ENCODE measurements at regions not wholly inside any gene's neighbourhood (a gene's known extent, or its start where the extent isn't known, plus 50 kb on each side); places are given as distances from the start of the nearest gene placed in this dataset.

DNA sequence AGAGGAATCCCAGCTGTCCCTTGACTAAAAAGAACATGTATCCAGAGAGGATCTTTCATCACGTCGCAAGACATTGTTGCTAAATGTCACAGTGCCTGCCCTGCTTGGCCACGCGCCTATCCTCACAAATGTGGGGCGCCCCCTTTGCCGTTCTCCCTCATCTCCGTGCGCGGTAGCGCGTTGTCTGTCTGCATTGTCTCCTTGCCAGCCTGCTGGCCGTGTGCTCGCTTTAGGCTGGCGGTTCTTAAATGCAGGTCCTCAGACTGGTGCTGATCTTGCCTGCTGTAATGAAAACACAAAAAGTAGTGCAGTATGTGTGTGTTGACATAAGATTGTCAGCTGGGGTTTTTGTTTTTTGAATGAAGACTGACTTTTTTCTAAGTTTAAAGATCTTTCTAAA is 198.2 kb upstream of the RGS6 start:
- Histone ChIP-seq H3K36me3 (ENCODE audit: control insufficient read depth in 4 of 4, insufficient read depth in 3 of 4, low read depth in 1 of 4, low read length in 3 of 4) (peaks cover 3 to 70% (median 43%) of the 10 kb centered on the region in 4 donors), H3K4me3 (ENCODE audit: low read depth in 1 of 3, low read length in 3 of 3) (no peak overlapping the region), H3K9ac (ENCODE audit: low read depth in 1 of 2, low read length in 2 of 2) (no peak overlapping the region), H3K9me3 (ENCODE audit: control insufficient read depth in 4 of 4, low read length in 3 of 4) (no peaks in the 10 kb centered on the region), H3K27ac (ENCODE audit: low read depth in 1 of 2, low read length in 2 of 2) (no peak overlapping the region), H3K27me3 (ENCODE audit: control insufficient read depth in 4 of 4, insufficient read depth in 4 of 4, low read length in 3 of 4) (no peaks in the 10 kb centered on the region), H3K4me1 (ENCODE audit: control insufficient read depth in 4 of 4, insufficient read depth in 4 of 4, low read length in 3 of 4) (no peaks in the 10 kb centered on the region)
- TF ChIP-seq RXRA (IDR thresholded peaks at IDR 0.05) (no peak), FOXA2 (IDR thresholded peaks at IDR 0.05) (no peak), SP1 (IDR thresholded peaks at IDR 0.05) (no peak), FOXA1 (IDR thresholded peaks at IDR 0.05) (no peak), EGR1 (IDR thresholded peaks at IDR 0.05; ENCODE audit: low read depth in 2 of 2) (no peak), NR2F2 (IDR thresholded peaks at IDR 0.05) (no peak), YY1 (IDR thresholded peaks at IDR 0.05) (no peak), JUND (IDR thresholded peaks at IDR 0.05) (no peak), RAD21 (IDR thresholded peaks at IDR 0.05) (no peak)
- TF ChIP-seq, protein P1, sequence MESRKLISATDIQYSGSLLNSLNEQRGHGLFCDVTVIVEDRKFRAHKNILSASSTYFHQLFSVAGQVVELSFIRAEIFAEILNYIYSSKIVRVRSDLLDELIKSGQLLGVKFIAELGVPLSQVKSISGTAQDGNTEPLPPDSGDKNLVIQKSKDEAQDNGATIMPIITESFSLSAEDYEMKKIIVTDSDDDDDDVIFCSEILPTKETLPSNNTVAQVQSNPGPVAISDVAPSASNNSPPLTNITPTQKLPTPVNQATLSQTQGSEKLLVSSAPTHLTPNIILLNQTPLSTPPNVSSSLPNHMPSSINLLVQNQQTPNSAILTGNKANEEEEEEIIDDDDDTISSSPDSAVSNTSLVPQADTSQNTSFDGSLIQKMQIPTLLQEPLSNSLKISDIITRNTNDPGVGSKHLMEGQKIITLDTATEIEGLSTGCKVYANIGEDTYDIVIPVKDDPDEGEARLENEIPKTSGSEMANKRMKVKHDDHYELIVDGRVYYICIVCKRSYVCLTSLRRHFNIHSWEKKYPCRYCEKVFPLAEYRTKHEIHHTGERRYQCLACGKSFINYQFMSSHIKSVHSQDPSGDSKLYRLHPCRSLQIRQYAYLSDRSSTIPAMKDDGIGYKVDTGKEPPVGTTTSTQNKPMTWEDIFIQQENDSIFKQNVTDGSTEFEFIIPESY (IDR thresholded peaks at IDR 0.05): no peak
- TF ChIP-seq, protein P2, sequence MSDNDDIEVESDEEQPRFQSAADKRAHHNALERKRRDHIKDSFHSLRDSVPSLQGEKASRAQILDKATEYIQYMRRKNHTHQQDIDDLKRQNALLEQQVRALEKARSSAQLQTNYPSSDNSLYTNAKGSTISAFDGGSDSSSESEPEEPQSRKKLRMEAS (IDR thresholded peaks at IDR 0.05): no peak
- TF ChIP-seq, protein P3, sequence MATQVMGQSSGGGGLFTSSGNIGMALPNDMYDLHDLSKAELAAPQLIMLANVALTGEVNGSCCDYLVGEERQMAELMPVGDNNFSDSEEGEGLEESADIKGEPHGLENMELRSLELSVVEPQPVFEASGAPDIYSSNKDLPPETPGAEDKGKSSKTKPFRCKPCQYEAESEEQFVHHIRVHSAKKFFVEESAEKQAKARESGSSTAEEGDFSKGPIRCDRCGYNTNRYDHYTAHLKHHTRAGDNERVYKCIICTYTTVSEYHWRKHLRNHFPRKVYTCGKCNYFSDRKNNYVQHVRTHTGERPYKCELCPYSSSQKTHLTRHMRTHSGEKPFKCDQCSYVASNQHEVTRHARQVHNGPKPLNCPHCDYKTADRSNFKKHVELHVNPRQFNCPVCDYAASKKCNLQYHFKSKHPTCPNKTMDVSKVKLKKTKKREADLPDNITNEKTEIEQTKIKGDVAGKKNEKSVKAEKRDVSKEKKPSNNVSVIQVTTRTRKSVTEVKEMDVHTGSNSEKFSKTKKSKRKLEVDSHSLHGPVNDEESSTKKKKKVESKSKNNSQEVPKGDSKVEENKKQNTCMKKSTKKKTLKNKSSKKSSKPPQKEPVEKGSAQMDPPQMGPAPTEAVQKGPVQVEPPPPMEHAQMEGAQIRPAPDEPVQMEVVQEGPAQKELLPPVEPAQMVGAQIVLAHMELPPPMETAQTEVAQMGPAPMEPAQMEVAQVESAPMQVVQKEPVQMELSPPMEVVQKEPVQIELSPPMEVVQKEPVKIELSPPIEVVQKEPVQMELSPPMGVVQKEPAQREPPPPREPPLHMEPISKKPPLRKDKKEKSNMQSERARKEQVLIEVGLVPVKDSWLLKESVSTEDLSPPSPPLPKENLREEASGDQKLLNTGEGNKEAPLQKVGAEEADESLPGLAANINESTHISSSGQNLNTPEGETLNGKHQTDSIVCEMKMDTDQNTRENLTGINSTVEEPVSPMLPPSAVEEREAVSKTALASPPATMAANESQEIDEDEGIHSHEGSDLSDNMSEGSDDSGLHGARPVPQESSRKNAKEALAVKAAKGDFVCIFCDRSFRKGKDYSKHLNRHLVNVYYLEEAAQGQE (IDR thresholded peaks at IDR 0.05): no peak
- 95% methylated on average over 14 of the region's 14 CpGs for WGBS
- no peak for DNase-seq (ENCODE audit: low spot score)

DNA sequence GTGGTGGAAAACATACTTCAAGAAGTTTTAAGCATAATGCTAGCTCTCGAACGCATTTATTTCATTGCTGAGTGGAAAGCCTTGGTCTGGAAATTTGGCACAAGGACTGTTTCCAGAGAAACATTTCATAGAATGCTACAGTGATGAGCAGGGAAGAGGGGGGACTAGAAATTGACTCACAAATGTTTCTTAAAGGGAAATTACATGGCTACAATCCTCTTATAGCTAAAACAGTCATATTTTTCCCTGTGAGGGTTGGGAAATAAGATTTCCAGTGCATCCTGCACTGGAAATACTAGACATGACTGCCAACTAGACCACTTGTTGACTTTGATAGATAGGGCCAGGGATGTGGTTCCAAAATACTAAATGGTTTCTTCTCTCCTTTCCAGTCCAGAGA is 197.3 kb upstream of the RGS6 start:
- TF ChIP-seq GABPA (IDR thresholded peaks at IDR 0.05 in 1 of 2, conservative IDR thresholded peaks at IDR 0.05 in 1 of 2) (no peak), YY1 (IDR thresholded peaks at IDR 0.05) (no peak), JUND (IDR thresholded peaks at IDR 0.05) (no peak), RXRA (IDR thresholded peaks at IDR 0.05) (no peak), HNF4G (IDR thresholded peaks at IDR 0.05) (no peak), SP1 (IDR thresholded peaks at IDR 0.05) (no peak), EGR1 (IDR thresholded peaks at IDR 0.05; ENCODE audit: low read depth in 2 of 2) (no peak), RAD21 (IDR thresholded peaks at IDR 0.05) (no peak), TAF1 (conservative IDR thresholded peaks at IDR 0.05) (no peak), HNF4A (conservative IDR thresholded peaks at IDR 0.05) (no peak), FOXA1 (IDR thresholded peaks at IDR 0.05) (no peak), FOXA2 (IDR thresholded peaks at IDR 0.05) (no peak), NR2F2 (IDR thresholded peaks at IDR 0.05) (no peak)
- TF ChIP-seq, protein P4, sequence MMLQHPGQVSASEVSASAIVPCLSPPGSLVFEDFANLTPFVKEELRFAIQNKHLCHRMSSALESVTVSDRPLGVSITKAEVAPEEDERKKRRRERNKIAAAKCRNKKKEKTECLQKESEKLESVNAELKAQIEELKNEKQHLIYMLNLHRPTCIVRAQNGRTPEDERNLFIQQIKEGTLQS (IDR thresholded peaks at IDR 0.05): no peak
- TF ChIP-seq, protein P1 (IDR thresholded peaks at IDR 0.05): no peak
- TF ChIP-seq, protein P2 (IDR thresholded peaks at IDR 0.05): no peak
- TF ChIP-seq, protein P5, sequence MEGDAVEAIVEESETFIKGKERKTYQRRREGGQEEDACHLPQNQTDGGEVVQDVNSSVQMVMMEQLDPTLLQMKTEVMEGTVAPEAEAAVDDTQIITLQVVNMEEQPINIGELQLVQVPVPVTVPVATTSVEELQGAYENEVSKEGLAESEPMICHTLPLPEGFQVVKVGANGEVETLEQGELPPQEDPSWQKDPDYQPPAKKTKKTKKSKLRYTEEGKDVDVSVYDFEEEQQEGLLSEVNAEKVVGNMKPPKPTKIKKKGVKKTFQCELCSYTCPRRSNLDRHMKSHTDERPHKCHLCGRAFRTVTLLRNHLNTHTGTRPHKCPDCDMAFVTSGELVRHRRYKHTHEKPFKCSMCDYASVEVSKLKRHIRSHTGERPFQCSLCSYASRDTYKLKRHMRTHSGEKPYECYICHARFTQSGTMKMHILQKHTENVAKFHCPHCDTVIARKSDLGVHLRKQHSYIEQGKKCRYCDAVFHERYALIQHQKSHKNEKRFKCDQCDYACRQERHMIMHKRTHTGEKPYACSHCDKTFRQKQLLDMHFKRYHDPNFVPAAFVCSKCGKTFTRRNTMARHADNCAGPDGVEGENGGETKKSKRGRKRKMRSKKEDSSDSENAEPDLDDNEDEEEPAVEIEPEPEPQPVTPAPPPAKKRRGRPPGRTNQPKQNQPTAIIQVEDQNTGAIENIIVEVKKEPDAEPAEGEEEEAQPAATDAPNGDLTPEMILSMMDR (IDR thresholded peaks at IDR 0.05; ENCODE audit: low read depth, low read length, missing input control): no peak
- TF ChIP-seq, protein P3 (IDR thresholded peaks at IDR 0.05): no peak
- no peak overlapping the region for H3K9ac ChIP-seq (ENCODE audit: low read depth in 1 of 2, low read length in 2 of 2)
- DNase-seq (ENCODE audit: low spot score): no peak
- no peaks in the 10 kb centered on the region for H3K27me3 ChIP-seq (ENCODE audit: control insufficient read depth in 4 of 4, insufficient read depth in 4 of 4, low read length in 3 of 4)
- H3K4me1 ChIP-seq (ENCODE audit: control insufficient read depth in 4 of 4, insufficient read depth in 4 of 4, low read length in 3 of 4): no peaks in the 10 kb centered on the region
- no peak overlapping the region for H3K27ac ChIP-seq (ENCODE audit: low read depth in 1 of 2, low read length in 2 of 2)
- peaks cover 3 to 67% (median 42%) of the 10 kb centered on the region in 4 donors for H3K36me3 ChIP-seq (ENCODE audit: control insufficient read depth in 4 of 4, insufficient read depth in 3 of 4, low read depth in 1 of 4, low read length in 3 of 4)
- 97% methylated on average over 2 of the region's 2 CpGs for WGBS
- H3K4me3 ChIP-seq (ENCODE audit: low read depth in 1 of 3, low read length in 3 of 3): no peak overlapping the region
- H3K9me3 ChIP-seq (ENCODE audit: control insufficient read depth in 4 of 4, low read length in 3 of 4): no peaks in the 10 kb centered on the region
